Esophagus muscularis mucosa (tissue), 3 donors: ENCODE measurements at regions not wholly inside any gene's neighbourhood (a gene's known extent, or its start where the extent isn't known, plus 50 kb on each side); places are given as distances from the start of the nearest gene placed in this dataset.

Source experiments
- POLR2AphosphoS5 ChIP-seq, 2 donors: sonication (generic); formaldehyde crosslinking; IDR thresholded peaks; one replicate each; pipeline ENCODE4 v1.6.1; 2017; ENCODE audit warnings: antibody characterized with exemption in 2 of 2
- TF ChIP-seq, protein P1 (sequence below), 3 experiments: fragments of 200-600 bp in 2 of 3; fragments of 450-650 bp in 1 of 3; sonication (generic) in 2 of 3; IDR thresholded peaks; one replicate each; pipeline ENCODE4 v1.5.1; 2017 to 2019; ENCODE audit warnings: antibody characterized with exemption in 3 of 3, mild to moderate bottlenecking in 2 of 3, moderate library complexity in 1 of 3

DNA sequence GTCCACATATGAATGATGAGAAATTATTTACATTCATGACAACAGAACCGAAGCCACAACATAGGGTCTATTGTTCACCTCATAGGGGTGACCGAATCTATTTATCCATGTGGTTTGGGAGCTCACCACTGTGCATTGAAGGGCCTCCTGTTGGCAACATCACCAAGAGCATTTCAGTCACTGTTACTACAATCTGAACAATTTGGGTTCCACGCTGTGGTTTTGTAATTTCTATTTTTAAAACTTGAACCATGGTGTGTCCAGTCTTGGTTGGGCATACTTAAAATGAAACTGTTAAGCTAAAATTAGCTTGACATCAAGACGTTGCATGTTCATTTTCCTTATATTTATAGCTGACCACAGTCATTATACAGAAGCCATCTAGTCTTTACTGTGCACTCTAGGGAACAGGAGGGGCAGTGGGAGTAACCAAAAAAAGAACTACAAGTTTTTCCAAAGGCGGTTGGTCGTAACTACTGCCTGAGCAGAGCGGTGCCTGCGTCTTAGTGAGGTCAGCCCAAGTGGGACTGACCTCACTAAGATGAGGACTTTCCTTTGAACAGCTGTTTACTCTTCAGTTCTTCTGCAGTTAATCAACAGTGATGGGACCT, 192.1 kb downstream of the SPRY1 start:
- TF ChIP-seq POLR2AphosphoS5 (IDR thresholded peaks at IDR 0.05) = no peak
- TF ChIP-seq, protein P1, sequence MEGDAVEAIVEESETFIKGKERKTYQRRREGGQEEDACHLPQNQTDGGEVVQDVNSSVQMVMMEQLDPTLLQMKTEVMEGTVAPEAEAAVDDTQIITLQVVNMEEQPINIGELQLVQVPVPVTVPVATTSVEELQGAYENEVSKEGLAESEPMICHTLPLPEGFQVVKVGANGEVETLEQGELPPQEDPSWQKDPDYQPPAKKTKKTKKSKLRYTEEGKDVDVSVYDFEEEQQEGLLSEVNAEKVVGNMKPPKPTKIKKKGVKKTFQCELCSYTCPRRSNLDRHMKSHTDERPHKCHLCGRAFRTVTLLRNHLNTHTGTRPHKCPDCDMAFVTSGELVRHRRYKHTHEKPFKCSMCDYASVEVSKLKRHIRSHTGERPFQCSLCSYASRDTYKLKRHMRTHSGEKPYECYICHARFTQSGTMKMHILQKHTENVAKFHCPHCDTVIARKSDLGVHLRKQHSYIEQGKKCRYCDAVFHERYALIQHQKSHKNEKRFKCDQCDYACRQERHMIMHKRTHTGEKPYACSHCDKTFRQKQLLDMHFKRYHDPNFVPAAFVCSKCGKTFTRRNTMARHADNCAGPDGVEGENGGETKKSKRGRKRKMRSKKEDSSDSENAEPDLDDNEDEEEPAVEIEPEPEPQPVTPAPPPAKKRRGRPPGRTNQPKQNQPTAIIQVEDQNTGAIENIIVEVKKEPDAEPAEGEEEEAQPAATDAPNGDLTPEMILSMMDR (IDR thresholded peaks at IDR 0.05) = no peak
